ENCODE measurements at regions not wholly inside any gene's neighbourhood (a gene's known extent, or its start where the extent isn't known, plus 50 kb on each side); places are given as distances from the start of the nearest gene placed in this dataset.

DNA sequence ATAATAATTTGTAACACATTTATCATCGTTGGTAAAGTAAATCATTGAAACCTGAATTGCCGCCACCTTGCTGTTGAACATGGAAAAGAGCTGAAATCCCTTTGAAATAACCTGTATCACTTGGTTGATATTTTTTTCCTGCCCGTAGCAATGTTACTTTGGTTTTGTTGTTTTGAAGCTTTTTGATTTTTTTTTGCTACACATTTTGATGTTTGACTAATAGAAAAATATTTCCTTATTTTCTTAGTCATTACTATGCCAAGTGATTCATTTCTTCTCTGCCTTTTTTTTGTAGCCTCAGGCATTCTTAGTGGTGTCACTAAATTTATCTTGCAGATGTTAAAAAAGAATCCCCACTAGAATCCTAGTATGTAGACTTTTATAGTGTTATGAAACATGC lies 235.1 kb upstream of the MEOX2 start:
- FAIRE-seq, result no peak
- Histone ChIP-seq H3K27me3 (ENCODE audit: control insufficient read depth, insufficient read depth, low read length) (no peaks in the 10 kb centered on the region), H3K4me3 (ENCODE audit: low read length in 3 of 3) (no peak overlapping the region), H3K9me3 (ENCODE audit: control insufficient read depth in 2 of 3, insufficient read depth in 1 of 3, low read length in 3 of 3) (no peaks in the 10 kb centered on the region), H3K36me3 (ENCODE audit: control insufficient read depth in 2 of 3, insufficient read depth in 3 of 3, low read length in 3 of 3) (no peaks in the 10 kb centered on the region), H3K4me1 (ENCODE audit: control insufficient read depth in 2 of 3, insufficient read depth in 2 of 3, low read depth in 1 of 3, low read length in 3 of 3) (no peaks in the 10 kb centered on the region), H3K9ac (ENCODE audit: low read length in 3 of 3) (no peak overlapping the region), H3K27ac (ENCODE audit: low read depth in 2 of 2, low read length in 2 of 2) (no peak overlapping the region)
- TF ChIP-seq, protein P1, sequence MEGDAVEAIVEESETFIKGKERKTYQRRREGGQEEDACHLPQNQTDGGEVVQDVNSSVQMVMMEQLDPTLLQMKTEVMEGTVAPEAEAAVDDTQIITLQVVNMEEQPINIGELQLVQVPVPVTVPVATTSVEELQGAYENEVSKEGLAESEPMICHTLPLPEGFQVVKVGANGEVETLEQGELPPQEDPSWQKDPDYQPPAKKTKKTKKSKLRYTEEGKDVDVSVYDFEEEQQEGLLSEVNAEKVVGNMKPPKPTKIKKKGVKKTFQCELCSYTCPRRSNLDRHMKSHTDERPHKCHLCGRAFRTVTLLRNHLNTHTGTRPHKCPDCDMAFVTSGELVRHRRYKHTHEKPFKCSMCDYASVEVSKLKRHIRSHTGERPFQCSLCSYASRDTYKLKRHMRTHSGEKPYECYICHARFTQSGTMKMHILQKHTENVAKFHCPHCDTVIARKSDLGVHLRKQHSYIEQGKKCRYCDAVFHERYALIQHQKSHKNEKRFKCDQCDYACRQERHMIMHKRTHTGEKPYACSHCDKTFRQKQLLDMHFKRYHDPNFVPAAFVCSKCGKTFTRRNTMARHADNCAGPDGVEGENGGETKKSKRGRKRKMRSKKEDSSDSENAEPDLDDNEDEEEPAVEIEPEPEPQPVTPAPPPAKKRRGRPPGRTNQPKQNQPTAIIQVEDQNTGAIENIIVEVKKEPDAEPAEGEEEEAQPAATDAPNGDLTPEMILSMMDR (IDR thresholded peaks at IDR 0.05; ENCODE audit: borderline replicate concordance, extremely low read depth, insufficient read depth), result no peak
- no peak for DNase-seq
- intact Hi-C loops (cut with DNase I), result no loop called here

DNA sequence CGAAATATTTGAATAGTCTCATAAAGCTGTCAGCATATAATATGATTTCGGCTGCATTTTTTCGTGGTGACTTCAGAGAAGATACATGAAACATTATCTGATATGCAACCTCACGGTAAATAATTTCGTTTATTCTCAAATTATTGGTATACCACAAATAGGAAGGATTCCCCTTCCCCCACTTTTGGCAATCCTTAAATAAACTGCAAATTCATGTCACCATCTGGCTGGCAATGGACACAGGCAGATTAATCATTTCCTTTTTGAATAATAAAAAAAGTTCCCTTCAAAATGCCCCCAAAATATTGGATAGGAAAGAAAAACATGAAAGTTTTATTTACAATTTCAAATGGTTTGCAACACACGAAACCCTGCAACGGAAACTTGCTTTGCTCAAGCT lies 234.5 kb upstream of the MEOX2 start:
- no peak overlapping the region for H3K9ac ChIP-seq (ENCODE audit: low read length in 3 of 3)
- H3K4me1 ChIP-seq (ENCODE audit: control insufficient read depth in 2 of 3, insufficient read depth in 2 of 3, low read depth in 1 of 3, low read length in 3 of 3), result no peaks in the 10 kb centered on the region
- H3K4me3 ChIP-seq (ENCODE audit: low read length in 3 of 3), result no peak overlapping the region
- H3K27me3 ChIP-seq (ENCODE audit: control insufficient read depth, insufficient read depth, low read length), result no peaks in the 10 kb centered on the region
- no peaks in the 10 kb centered on the region for H3K36me3 ChIP-seq (ENCODE audit: control insufficient read depth in 2 of 3, insufficient read depth in 3 of 3, low read length in 3 of 3)
- DNase-seq (no peak), FAIRE-seq (no peak)
- intact Hi-C loops (cut with DNase I), result no loop called here
- TF ChIP-seq, protein P1 (IDR thresholded peaks at IDR 0.05; ENCODE audit: borderline replicate concordance, extremely low read depth, insufficient read depth), result no peak
- H3K9me3 ChIP-seq (ENCODE audit: control insufficient read depth in 2 of 3, insufficient read depth in 1 of 3, low read length in 3 of 3), result no peaks in the 10 kb centered on the region
- H3K27ac ChIP-seq (ENCODE audit: low read depth in 2 of 2, low read length in 2 of 2), result no peak overlapping the region

DNA sequence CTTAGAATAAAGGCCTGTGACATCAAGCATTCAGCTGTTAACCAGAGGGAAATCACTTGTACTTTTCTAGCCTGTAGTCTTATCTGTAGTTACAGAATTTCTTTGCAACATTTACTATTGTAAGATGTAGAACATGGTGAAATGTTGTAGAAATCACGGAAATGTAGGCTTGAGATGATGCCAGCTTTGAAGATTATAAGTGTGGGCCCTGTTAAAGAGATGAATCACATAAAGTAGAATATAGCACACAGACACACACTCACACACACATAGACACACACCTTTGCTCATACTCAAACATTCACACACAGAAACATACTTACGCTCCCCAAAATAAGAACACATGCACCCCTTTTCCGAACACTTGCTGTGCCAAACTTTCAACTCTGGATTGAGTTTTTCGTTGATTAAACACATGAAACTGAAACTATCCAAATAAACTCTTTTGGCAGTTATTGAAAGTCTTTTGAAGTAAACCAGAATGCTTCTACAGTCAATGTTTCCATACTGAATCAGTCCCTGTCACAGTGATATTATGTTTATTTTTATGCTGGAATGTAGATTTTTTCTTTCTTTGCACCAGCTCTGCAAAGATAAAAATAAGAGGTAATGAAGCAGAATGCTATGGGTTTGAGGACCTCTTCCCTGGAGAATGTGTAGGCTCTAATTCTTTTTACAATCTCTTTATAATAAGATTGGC lies 230.3 kb upstream of the MEOX2 start:
- Histone ChIP-seq H3K9ac (ENCODE audit: low read length in 3 of 3) (no peak overlapping the region), H3K36me3 (ENCODE audit: control insufficient read depth in 2 of 3, insufficient read depth in 3 of 3, low read length in 3 of 3) (no peaks in the 10 kb centered on the region), H3K27me3 (ENCODE audit: control insufficient read depth, insufficient read depth, low read length) (no peaks in the 10 kb centered on the region), H3K4me1 (ENCODE audit: control insufficient read depth in 2 of 3, insufficient read depth in 2 of 3, low read depth in 1 of 3, low read length in 3 of 3) (no peaks in the 10 kb centered on the region), H3K4me3 (ENCODE audit: low read length in 3 of 3) (no peak overlapping the region), H3K9me3 (ENCODE audit: control insufficient read depth in 2 of 3, insufficient read depth in 1 of 3, low read length in 3 of 3) (no peaks in the 10 kb centered on the region), H3K27ac (ENCODE audit: low read depth in 2 of 2, low read length in 2 of 2) (no peak overlapping the region)
- TF ChIP-seq, protein P1 (IDR thresholded peaks at IDR 0.05; ENCODE audit: borderline replicate concordance, extremely low read depth, insufficient read depth), result no peak
- intact Hi-C loops (cut with DNase I), result no loop called here
- FAIRE-seq (no peak), DNase-seq (no peak)

Data from kidney (tissue), 13 donors.